GM12874 (cell line): ENCODE measurements at regions not wholly inside any gene's neighbourhood (a gene's known extent, or its start where the extent isn't known, plus 50 kb on each side); places are given as distances from the start of the nearest gene placed in this dataset.

ENCODE experiments used
- CTCF ChIP-seq: IDR thresholded peaks from 2 replicates; pipeline ENCODE4 v1.5.1; 2011; ENCODE audit warnings: low read depth, mild to moderate bottlenecking, control low read depth, low read length, moderate library complexity; ENCODE audit not compliant: insufficient read depth

- TF ChIP-seq CTCF: no peak
Observed at GRCh38 chr3:181052256-181052655, 62.7 kb upstream of the DNAJC19 start.

GRCh38 chr3:181050738-181051137 is 61.2 kb upstream of the DNAJC19 start:
- no peak for TF ChIP-seq CTCF

GRCh38 chr3:181040030-181040429 is 50.5 kb upstream of the DNAJC19 start:
- no peak for TF ChIP-seq CTCF
